ENCODE measurements at regions not wholly inside any gene's neighbourhood (a gene's known extent, or its start where the extent isn't known, plus 50 kb on each side); places are given as distances from the start of the nearest gene placed in this dataset.

- no peaks in the 10 kb centered on the region for H3K4me1 ChIP-seq (ENCODE audit: insufficient read depth)
- H2AFZ ChIP-seq = no peak overlapping the region
- H3K36me3 ChIP-seq (ENCODE audit: low read depth) = no peaks in the 10 kb centered on the region
- TF ChIP-seq EZH2phosphoT487 (IDR thresholded peaks at IDR 0.05; ENCODE audit: insufficient read depth, low read depth) (no peak), EZH2 (IDR thresholded peaks at IDR 0.05; ENCODE audit: insufficient read depth, poor library complexity, severe bottlenecking) (no peak)
- H3K9ac ChIP-seq = no peak overlapping the region
- no peaks in the 10 kb centered on the region for H3K79me2 ChIP-seq (ENCODE audit: insufficient read depth)
- H3K4me2 ChIP-seq (ENCODE audit: unreplicated experiment) = no peak overlapping the region
- no peak overlapping the region for H3K27ac ChIP-seq
- no peaks in the 10 kb centered on the region for H3K27me3 ChIP-seq (replicated peaks; ENCODE audit: insufficient read depth)
- no peaks in the 10 kb centered on the region for H3K9me3 ChIP-seq (ENCODE audit: low read depth)
- H4K20me1 ChIP-seq (ENCODE audit: insufficient read depth) = no peaks in the 10 kb centered on the region
- no peaks in the 10 kb centered on the region for H3F3A ChIP-seq (ENCODE audit: insufficient read depth)
- in situ Hi-C loops (cut with MboI) = no loop called here
- 23 to 29% methylated on average over 3 of the region's 3 CpGs for WGBS, 2 experiments (ENCODE audit: low coverage in 1 of 2, low lambda C conversion rate in 2 of 2, missing lambda C conversion rate in 2 of 2)
- no peaks in the 10 kb centered on the region for H3K9me2 ChIP-seq (ENCODE audit: insufficient read depth)
- no peak overlapping the region for H3K4me3 ChIP-seq
- no peak for DNase-seq
These were observed 123.0 kb upstream of the RBFOX1 start for GRCh38 chr16:7209598-7209997.

GRCh38 chr16:7206469-7206868 is 126.2 kb upstream of the RBFOX1 start:
- WGBS, 2 experiments (ENCODE audit: low coverage in 1 of 2, low lambda C conversion rate in 2 of 2, missing lambda C conversion rate in 2 of 2) = 3 to 4% methylated on average over 4 of the region's 4 CpGs
- Histone ChIP-seq H3K9me3 (ENCODE audit: low read depth) (no peaks in the 10 kb centered on the region), H3K36me3 (ENCODE audit: low read depth) (no peaks in the 10 kb centered on the region)

GRCh38 chr16:7200320-7200719 is 132.3 kb upstream of the RBFOX1 start:
- H3K27me3 ChIP-seq (replicated peaks; ENCODE audit: insufficient read depth) = no peaks in the 10 kb centered on the region
- H2AFZ ChIP-seq = no peak overlapping the region
- TF ChIP-seq EZH2phosphoT487 (IDR thresholded peaks at IDR 0.05; ENCODE audit: insufficient read depth, low read depth) (no peak), EZH2 (IDR thresholded peaks at IDR 0.05; ENCODE audit: insufficient read depth, poor library complexity, severe bottlenecking) (no peak)
- no peak overlapping the region for H3K27ac ChIP-seq
- 5 to 16% methylated on average over 4 of the region's 4 CpGs for WGBS, 2 experiments (ENCODE audit: low coverage in 1 of 2, low lambda C conversion rate in 2 of 2, missing lambda C conversion rate in 2 of 2)
- no peak overlapping the region for H3K4me3 ChIP-seq
- H4K20me1 ChIP-seq (ENCODE audit: insufficient read depth) = no peaks in the 10 kb centered on the region
- H3K4me1 ChIP-seq (ENCODE audit: insufficient read depth) = no peaks in the 10 kb centered on the region
- no peaks in the 10 kb centered on the region for H3K9me2 ChIP-seq (ENCODE audit: insufficient read depth)
- in situ Hi-C loops (cut with MboI) = no loop called here
- H3K9ac ChIP-seq = no peak overlapping the region
- H3K4me2 ChIP-seq (ENCODE audit: unreplicated experiment) = no peak overlapping the region
- no peaks in the 10 kb centered on the region for H3K79me2 ChIP-seq (ENCODE audit: insufficient read depth)
- no peaks in the 10 kb centered on the region for H3F3A ChIP-seq (ENCODE audit: insufficient read depth)
- H3K9me3 ChIP-seq (ENCODE audit: low read depth) = no peaks in the 10 kb centered on the region
- H3K36me3 ChIP-seq (ENCODE audit: low read depth) = no peaks in the 10 kb centered on the region
- DNase-seq = no peak

More at GRCh38 chr16:7206469-7206868, 126.2 kb upstream of the RBFOX1 start:
- H3K9me2 ChIP-seq (ENCODE audit: insufficient read depth) = no peaks in the 10 kb centered on the region
- H3K4me3 ChIP-seq = no peak overlapping the region
- no peaks in the 10 kb centered on the region for H3K4me1 ChIP-seq (ENCODE audit: insufficient read depth)
- no peak overlapping the region for H3K4me2 ChIP-seq (ENCODE audit: unreplicated experiment)
- no peaks in the 10 kb centered on the region for H4K20me1 ChIP-seq (ENCODE audit: insufficient read depth)
- DNase-seq = no peak
- H3K27me3 ChIP-seq (replicated peaks; ENCODE audit: insufficient read depth) = no peaks in the 10 kb centered on the region
- H3K79me2 ChIP-seq (ENCODE audit: insufficient read depth) = no peaks in the 10 kb centered on the region
- no peak overlapping the region for H3K27ac ChIP-seq
- no peaks in the 10 kb centered on the region for H3F3A ChIP-seq (ENCODE audit: insufficient read depth)
- in situ Hi-C loops (cut with MboI) = no loop called here
- TF ChIP-seq EZH2phosphoT487 (IDR thresholded peaks at IDR 0.05; ENCODE audit: insufficient read depth, low read depth) (no peak), EZH2 (IDR thresholded peaks at IDR 0.05; ENCODE audit: insufficient read depth, poor library complexity, severe bottlenecking) (no peak)
- no peak overlapping the region for H2AFZ ChIP-seq
- no peak overlapping the region for H3K9ac ChIP-seq

GRCh38 chr16:7185689-7186088 is 147.0 kb upstream of the RBFOX1 start:
- Histone ChIP-seq H3K36me3 (ENCODE audit: low read depth) (no peaks in the 10 kb centered on the region), H2AFZ (no peak overlapping the region), H3K9ac (no peak overlapping the region), H3K79me2 (ENCODE audit: insufficient read depth) (no peaks in the 10 kb centered on the region), H3K27ac (no peak overlapping the region), H3F3A (ENCODE audit: insufficient read depth) (no peaks in the 10 kb centered on the region), H3K4me3 (no peak overlapping the region), H3K4me1 (ENCODE audit: insufficient read depth) (no peaks in the 10 kb centered on the region), H4K20me1 (ENCODE audit: insufficient read depth) (no peaks in the 10 kb centered on the region), H3K9me3 (ENCODE audit: low read depth) (no peaks in the 10 kb centered on the region), H3K27me3 (replicated peaks; ENCODE audit: insufficient read depth) (no peaks in the 10 kb centered on the region), H3K4me2 (ENCODE audit: unreplicated experiment) (no peak overlapping the region), H3K9me2 (ENCODE audit: insufficient read depth) (no peaks in the 10 kb centered on the region)
- in situ Hi-C loops (cut with MboI) = no loop called here
- TF ChIP-seq EZH2phosphoT487 (IDR thresholded peaks at IDR 0.05; ENCODE audit: insufficient read depth, low read depth) (no peak), EZH2 (IDR thresholded peaks at IDR 0.05; ENCODE audit: insufficient read depth, poor library complexity, severe bottlenecking) (no peak)
- DNase-seq = no peak
- 20 to 26% methylated on average over 4 of the region's 4 CpGs for WGBS, 2 experiments (ENCODE audit: low coverage in 1 of 2, low lambda C conversion rate in 2 of 2, missing lambda C conversion rate in 2 of 2)

GRCh38 chr16:7185165-7185564 is 147.5 kb upstream of the RBFOX1 start:
- Histone ChIP-seq H3K9me2 (ENCODE audit: insufficient read depth) (no peaks in the 10 kb centered on the region), H3K4me2 (ENCODE audit: unreplicated experiment) (no peak overlapping the region), H3K27me3 (replicated peaks; ENCODE audit: insufficient read depth) (no peaks in the 10 kb centered on the region), H3K4me1 (ENCODE audit: insufficient read depth) (no peaks in the 10 kb centered on the region), H3F3A (ENCODE audit: insufficient read depth) (no peaks in the 10 kb centered on the region), H3K79me2 (ENCODE audit: insufficient read depth) (no peaks in the 10 kb centered on the region), H3K9ac (no peak overlapping the region), H4K20me1 (ENCODE audit: insufficient read depth) (no peaks in the 10 kb centered on the region), H3K36me3 (ENCODE audit: low read depth) (no peaks in the 10 kb centered on the region), H3K4me3 (no peak overlapping the region), H2AFZ (no peak overlapping the region), H3K27ac (no peak overlapping the region), H3K9me3 (ENCODE audit: low read depth) (no peaks in the 10 kb centered on the region)
- TF ChIP-seq EZH2phosphoT487 (IDR thresholded peaks at IDR 0.05; ENCODE audit: insufficient read depth, low read depth) = no peak
- no peak for TF ChIP-seq EZH2 (IDR thresholded peaks at IDR 0.05; ENCODE audit: insufficient read depth, poor library complexity, severe bottlenecking)
- in situ Hi-C loops (cut with MboI) = no loop called here
- DNase-seq = no peak
- 12 to 13% methylated on average over 3 of the region's 3 CpGs for WGBS, 2 experiments (ENCODE audit: low coverage in 1 of 2, low lambda C conversion rate in 2 of 2, missing lambda C conversion rate in 2 of 2)

Measured in GM23248 (cell line).